Activated CD8-positive, alpha-beta T cell treated with anti-CD3 and anti-CD28 coated beads, Interleukin-2, amount 10 ng/mL, durations not matched to agents 7 days and 5 days (primary cell): ENCODE measurements at regions not wholly inside any gene's neighbourhood (a gene's known extent, or its start where the extent isn't known, plus 50 kb on each side); places are given as distances from the start of the nearest gene placed in this dataset.

ENCODE experiments used
- ATAC-seq: fragments of 150-1000 bp; cut with Tn5 transposase; one replicate; pipeline ENCODE4 v1.10.0; 2021; ENCODE audit warnings: moderate library complexity
- CTCF ChIA-PET: fragments of 350-600 bp; sonication (Branson Sonifier 250); formaldehyde crosslinking; loops from one replicate; lab custom pipeline; 2021; ENCODE audit warnings: antibody characterized with exemption; lab: Charles Lee
- POLR2A ChIA-PET: fragments of 350-600 bp; sonication (Branson Sonifier 250); formaldehyde crosslinking; loops from one replicate; lab custom pipeline; 2021; ENCODE audit warnings: antibody characterized with exemption; lab: Charles Lee
- DNase-seq: peaks from one replicate; pipeline ENCODE4 v3.0.0-alpha.2; 2020
- H3K27ac Mint-ChIP-seq: one replicate; pipeline ENCODE4 v1.8.0; 2021; ENCODE audit warnings: mild to moderate bottlenecking, mixed read lengths
- H3K27me3 Mint-ChIP-seq: one replicate; pipeline ENCODE4 v1.8.0; 2021; ENCODE audit warnings: low read depth, mixed read lengths
- H3K36me3 Mint-ChIP-seq: one replicate; pipeline ENCODE4 v1.8.0; 2021; ENCODE audit warnings: low read depth, mixed read lengths
- H3K4me1 Mint-ChIP-seq: one replicate; pipeline ENCODE4 v1.8.0; 2021; ENCODE audit warnings: low read depth, mixed read lengths
- H3K4me3 Mint-ChIP-seq: one replicate; pipeline ENCODE4 v1.8.0; 2021; ENCODE audit warnings: mild to moderate bottlenecking, mixed read lengths
- H3K9me3 Mint-ChIP-seq: one replicate; pipeline ENCODE4 v1.8.0; 2022; ENCODE audit warnings: mixed read lengths; ENCODE audit not compliant: insufficient read depth

GRCh38 chr4:11264346-11264745 is 164.3 kb downstream of the HS3ST1 start:
- POLR2A ChIA-PET: no interaction called here
- no peaks in the 10 kb centered on the region for H3K27me3 Mint-ChIP-seq
- no peak overlapping the region for H3K27ac Mint-ChIP-seq
- H3K4me3 Mint-ChIP-seq: no peak overlapping the region
- DNase-seq (no peak), ATAC-seq (no peak)
- no peaks in the 10 kb centered on the region for H3K9me3 Mint-ChIP-seq
- H3K4me1 Mint-ChIP-seq: no peaks in the 10 kb centered on the region
- no peaks in the 10 kb centered on the region for H3K36me3 Mint-ChIP-seq
- CTCF ChIA-PET: no interaction called here

- H3K9me3 Mint-ChIP-seq: no peaks in the 10 kb centered on the region
- no peak overlapping the region for H3K4me3 Mint-ChIP-seq
- H3K4me1 Mint-ChIP-seq: no peaks in the 10 kb centered on the region
- H3K27ac Mint-ChIP-seq: no peak overlapping the region
- ChIA-PET CTCF (no interaction called here), POLR2A (no interaction called here)
- no peaks in the 10 kb centered on the region for H3K36me3 Mint-ChIP-seq
- no peaks in the 10 kb centered on the region for H3K27me3 Mint-ChIP-seq
- no peak for ATAC-seq
- no peak for DNase-seq
These were observed 165.5 kb downstream of the HS3ST1 start for GRCh38 chr4:11263208-11263607.

GRCh38 chr4:11261066-11261850 is 167.4 kb downstream of the HS3ST1 start:
- no peaks in the 10 kb centered on the region for H3K36me3 Mint-ChIP-seq
- ATAC-seq (no peak), DNase-seq (no peak)
- no peaks in the 10 kb centered on the region for H3K4me1 Mint-ChIP-seq
- no peaks in the 10 kb centered on the region for H3K9me3 Mint-ChIP-seq
- H3K27ac Mint-ChIP-seq: no peak overlapping the region
- no peak overlapping the region for H3K4me3 Mint-ChIP-seq
- no peaks in the 10 kb centered on the region for H3K27me3 Mint-ChIP-seq
- CTCF ChIA-PET: no interaction called here
- POLR2A ChIA-PET: no interaction called here

- DNase-seq: no peak
- H3K9me3 Mint-ChIP-seq: no peaks in the 10 kb centered on the region
- no peak overlapping the region for H3K4me3 Mint-ChIP-seq
- no peaks in the 10 kb centered on the region for H3K36me3 Mint-ChIP-seq
- CTCF ChIA-PET: no interaction called here
- no peaks in the 10 kb centered on the region for H3K4me1 Mint-ChIP-seq
- POLR2A ChIA-PET: no interaction called here
- no peaks in the 10 kb centered on the region for H3K27me3 Mint-ChIP-seq
- no peak for ATAC-seq
- no peak overlapping the region for H3K27ac Mint-ChIP-seq
These were observed 168.9 kb downstream of the HS3ST1 start for GRCh38 chr4:11259837-11260236.

- DNase-seq: no peak
- H3K27ac Mint-ChIP-seq: no peak overlapping the region
- ATAC-seq: no peak
- H3K4me1 Mint-ChIP-seq: no peaks in the 10 kb centered on the region
- POLR2A ChIA-PET: no interaction called here
- CTCF ChIA-PET: no interaction called here
- H3K4me3 Mint-ChIP-seq: no peak overlapping the region
- H3K27me3 Mint-ChIP-seq: no peaks in the 10 kb centered on the region
- no peaks in the 10 kb centered on the region for H3K36me3 Mint-ChIP-seq
- no peaks in the 10 kb centered on the region for H3K9me3 Mint-ChIP-seq
These were observed 176.5 kb downstream of the HS3ST1 start for GRCh38 chr4:11252149-11252548.

- ChIA-PET CTCF (no interaction called here), POLR2A (no interaction called here)
- H3K27ac Mint-ChIP-seq: no peak overlapping the region
- H3K27me3 Mint-ChIP-seq: no peaks in the 10 kb centered on the region
- no peaks in the 10 kb centered on the region for H3K4me1 Mint-ChIP-seq
- H3K9me3 Mint-ChIP-seq: no peaks in the 10 kb centered on the region
- no peak for DNase-seq
- no peak for ATAC-seq
- H3K4me3 Mint-ChIP-seq: no peak overlapping the region
- H3K36me3 Mint-ChIP-seq: no peaks in the 10 kb centered on the region
These were observed 178.2 kb downstream of the HS3ST1 start for GRCh38 chr4:11250510-11250909.

GRCh38 chr4:11232015-11232414 is 196.7 kb downstream of the HS3ST1 start:
- no peak for ATAC-seq
- no peaks in the 10 kb centered on the region for H3K36me3 Mint-ChIP-seq
- DNase-seq: no peak
- ChIA-PET CTCF (no interaction called here), POLR2A (no interaction called here)
- no peaks in the 10 kb centered on the region for H3K27me3 Mint-ChIP-seq
- no peak overlapping the region for H3K27ac Mint-ChIP-seq
- H3K9me3 Mint-ChIP-seq: no peaks in the 10 kb centered on the region
- no peaks in the 10 kb centered on the region for H3K4me1 Mint-ChIP-seq
- H3K4me3 Mint-ChIP-seq: no peak overlapping the region

- ATAC-seq: no peak
- Mint-ChIP-seq H3K4me3 (no peak overlapping the region), H3K9me3 (no peaks in the 10 kb centered on the region), H3K36me3 (no peaks in the 10 kb centered on the region), H3K27ac (no peak overlapping the region), H3K27me3 (no peaks in the 10 kb centered on the region), H3K4me1 (no peaks in the 10 kb centered on the region)
- CTCF ChIA-PET: no interaction called here
- DNase-seq: no peak
- POLR2A ChIA-PET: interaction anchor here (0.6 kb wide), 1 partner anchor 42 kb away, joined by 3 read pairs; no protein-coding TSS in a partner anchor
These were observed 197.8 kb downstream of the HS3ST1 start for GRCh38 chr4:11230866-11231265.

- ATAC-seq: no peak
These were observed 200.2 kb downstream of the HS3ST1 start for GRCh38 chr4:11228530-11228929.

GRCh38 chr4:11223311-11223710 is 205.4 kb downstream of the HS3ST1 start:
- H3K36me3 Mint-ChIP-seq: no peaks in the 10 kb centered on the region
- H3K4me3 Mint-ChIP-seq: no peak overlapping the region
- ATAC-seq: no peak
- no peaks in the 10 kb centered on the region for H3K4me1 Mint-ChIP-seq
- POLR2A ChIA-PET: no interaction called here
- no peak overlapping the region for H3K27ac Mint-ChIP-seq
- no peaks in the 10 kb centered on the region for H3K9me3 Mint-ChIP-seq
- DNase-seq: no peak
- H3K27me3 Mint-ChIP-seq: no peaks in the 10 kb centered on the region
- CTCF ChIA-PET: no interaction called here

More at GRCh38 chr4:11228530-11228929, 200.2 kb downstream of the HS3ST1 start:
- no peak overlapping the region for H3K27ac Mint-ChIP-seq
- H3K9me3 Mint-ChIP-seq: no peaks in the 10 kb centered on the region
- no peaks in the 10 kb centered on the region for H3K4me1 Mint-ChIP-seq
- no peaks in the 10 kb centered on the region for H3K36me3 Mint-ChIP-seq
- ChIA-PET CTCF (no interaction called here), POLR2A (no interaction called here)
- no peak for DNase-seq
- no peak overlapping the region for H3K4me3 Mint-ChIP-seq
- H3K27me3 Mint-ChIP-seq: no peaks in the 10 kb centered on the region

GRCh38 chr4:11218692-11219091 is 210.0 kb downstream of the HS3ST1 start:
- no peak overlapping the region for H3K27ac Mint-ChIP-seq
- CTCF ChIA-PET: no interaction called here
- no peaks in the 10 kb centered on the region for H3K9me3 Mint-ChIP-seq

GRCh38 chr4:11216520-11216919 is 212.2 kb downstream of the HS3ST1 start:
- Mint-ChIP-seq H3K4me1 (no peaks in the 10 kb centered on the region), H3K9me3 (no peaks in the 10 kb centered on the region), H3K4me3 (no peak overlapping the region), H3K27me3 (no peaks in the 10 kb centered on the region), H3K36me3 (no peaks in the 10 kb centered on the region), H3K27ac (no peak overlapping the region)
- CTCF ChIA-PET: no interaction called here
- DNase-seq (no peak), ATAC-seq (no peak)
- POLR2A ChIA-PET: no interaction called here

More at GRCh38 chr4:11218692-11219091, 210.0 kb downstream of the HS3ST1 start:
- no peaks in the 10 kb centered on the region for H3K36me3 Mint-ChIP-seq
- H3K27me3 Mint-ChIP-seq: no peaks in the 10 kb centered on the region
- ATAC-seq (no peak), DNase-seq (no peak)
- no peaks in the 10 kb centered on the region for H3K4me1 Mint-ChIP-seq
- POLR2A ChIA-PET: no interaction called here
- H3K4me3 Mint-ChIP-seq: no peak overlapping the region

- Mint-ChIP-seq H3K9me3 (no peaks in the 10 kb centered on the region), H3K27me3 (no peaks in the 10 kb centered on the region), H3K4me1 (no peaks in the 10 kb centered on the region), H3K36me3 (no peaks in the 10 kb centered on the region), H3K4me3 (no peak overlapping the region), H3K27ac (no peak overlapping the region)
- DNase-seq (no peak), ATAC-seq (no peak)
- ChIA-PET CTCF (no interaction called here), POLR2A (no interaction called here)
These were observed 214.4 kb downstream of the HS3ST1 start for GRCh38 chr4:11214281-11214680.
